H9 (cell line): ENCODE measurements at regions not wholly inside any gene's neighbourhood (a gene's known extent, or its start where the extent isn't known, plus 50 kb on each side); places are given as distances from the start of the nearest gene placed in this dataset.

Source experiments
- DNase-seq: peaks from one replicate; pipeline ENCODE4 v3.0.0-alpha.2; 2017
- H2AFZ ChIP-seq: one replicate; pipeline ENCODE4 v1.6.1; 2013; ENCODE audit warnings: mild to moderate bottlenecking, low read length, control low read depth, moderate library complexity
- H2AK5ac ChIP-seq: 2 replicates; pipeline ENCODE4 v1.6.1; 2013; ENCODE audit warnings: low read length, control low read depth, mixed read lengths; ENCODE audit not compliant: insufficient read length
- H2BK120ac ChIP-seq: one replicate; pipeline ENCODE4 v1.6.1; 2013; ENCODE audit warnings: low read depth, mild to moderate bottlenecking, low read length, control low read depth, inconsistent platforms; ENCODE audit not compliant: poor library complexity, severe bottlenecking
- H2BK12ac ChIP-seq: 2 replicates; pipeline ENCODE4 v1.6.1; 2013; ENCODE audit warnings: low read length, control low read depth, mixed read lengths, low read depth; ENCODE audit not compliant: insufficient read length
- H2BK15ac ChIP-seq: 2 replicates; pipeline ENCODE4 v1.6.1; 2013; ENCODE audit warnings: low read depth, low read length, control low read depth
- H2BK20ac ChIP-seq: one replicate; pipeline ENCODE4 v1.6.1; 2013; ENCODE audit warnings: low read depth, mild to moderate bottlenecking, low read length, control low read depth, inconsistent platforms; ENCODE audit not compliant: poor library complexity, severe bottlenecking
- H2BK5ac ChIP-seq: 2 replicates; pipeline ENCODE4 v1.6.1; 2013; ENCODE audit warnings: low read length, control low read depth, mixed read lengths; ENCODE audit not compliant: insufficient read length
- H3K14ac ChIP-seq: 2 replicates; pipeline ENCODE4 v1.6.1; 2013; ENCODE audit warnings: low read length, control low read depth; ENCODE audit not compliant: insufficient read depth
- H3K18ac ChIP-seq: 2 replicates; pipeline ENCODE4 v1.6.1; 2013; ENCODE audit warnings: low read depth, mild to moderate bottlenecking, mixed read lengths, low read length, control low read depth; ENCODE audit not compliant: insufficient read length
- H3K23ac ChIP-seq: 2 replicates; pipeline ENCODE4 v1.6.1; 2013; ENCODE audit warnings: low read length, control low read depth, mixed read lengths, low read depth; ENCODE audit not compliant: insufficient read length
- H3K23me2 ChIP-seq: 2 replicates; pipeline ENCODE4 v1.6.1; 2013; ENCODE audit warnings: low read depth, mild to moderate bottlenecking, mixed read lengths, low read length, control low read depth; ENCODE audit not compliant: insufficient read length, poor library complexity, severe bottlenecking
- H3K27ac ChIP-seq: 2 replicates; pipeline ENCODE4 v1.5.1; 2013; ENCODE audit warnings: low read length, control low read depth, mixed read lengths, low read depth; ENCODE audit not compliant: insufficient read length
- H3K27me3 ChIP-seq: 2 replicates; pipeline ENCODE4 v1.6.1; 2013; ENCODE audit warnings: low read length, control low read depth, inconsistent platforms; ENCODE audit not compliant: insufficient read depth
- H3K4ac ChIP-seq: 2 replicates; pipeline ENCODE4 v1.6.1; 2013; ENCODE audit warnings: low read depth, mild to moderate bottlenecking, control low read depth, inconsistent platforms, low read length, moderate library complexity
- H3K4me1 ChIP-seq: 2 replicates; pipeline ENCODE4 v1.6.1; 2013; ENCODE audit warnings: low read length, control low read depth, inconsistent platforms; ENCODE audit not compliant: insufficient read depth
- H3K4me2 ChIP-seq: 2 replicates; pipeline ENCODE4 v1.6.1; 2013; ENCODE audit warnings: low read length, control low read depth, mixed read lengths; ENCODE audit not compliant: insufficient read length, insufficient read depth
- H3K56ac ChIP-seq: 2 replicates; pipeline ENCODE4 v1.6.1; 2013; ENCODE audit warnings: low read depth, mild to moderate bottlenecking, mixed read lengths, low read length, control low read depth; ENCODE audit not compliant: insufficient read length
- H3K79me1 ChIP-seq: 2 replicates; pipeline ENCODE4 v1.6.1; 2013; ENCODE audit warnings: low read depth, mild to moderate bottlenecking, moderate library complexity, low read length, control low read depth, inconsistent platforms; ENCODE audit not compliant: insufficient read depth, poor library complexity, severe bottlenecking
- H3K79me2 ChIP-seq: 2 replicates; pipeline ENCODE4 v1.6.1; 2013; ENCODE audit warnings: low read length, control low read depth, inconsistent platforms; ENCODE audit not compliant: insufficient read depth
- H3K9ac ChIP-seq: 2 replicates; pipeline ENCODE4 v1.6.1; 2013; ENCODE audit warnings: low read length, control low read depth, mixed read lengths; ENCODE audit not compliant: insufficient read length; ENCODE audit errors: extremely low read depth
- H3K9me3 ChIP-seq: one replicate; pipeline ENCODE4 v1.6.1; 2013; ENCODE audit warnings: low read depth, low read length, inconsistent platforms; ENCODE audit not compliant: control insufficient read depth
- H3T11ph ChIP-seq: one replicate; pipeline ENCODE4 v1.6.1; 2013; ENCODE audit warnings: mild to moderate bottlenecking, low read length, control low read depth, inconsistent platforms
- H4K20me1 ChIP-seq: one replicate; pipeline ENCODE4 v1.6.1; 2013; ENCODE audit not compliant: control insufficient read depth, insufficient read length, insufficient read depth
- H4K5ac ChIP-seq: 2 replicates; pipeline ENCODE4 v1.6.1; 2013; ENCODE audit warnings: low read depth, mild to moderate bottlenecking, mixed read lengths, low read length, control low read depth; ENCODE audit not compliant: insufficient read length
- H4K8ac ChIP-seq: replicated peaks from 2 replicates; pipeline ENCODE4 v1.6.1; 2013; ENCODE audit warnings: low read length, control low read depth, mixed read lengths, low read depth; ENCODE audit not compliant: insufficient read length
- H4K91ac ChIP-seq: 2 replicates; pipeline ENCODE4 v1.6.1; 2013; ENCODE audit warnings: low read depth, mild to moderate bottlenecking, moderate library complexity, mixed read lengths, low read length, control low read depth; ENCODE audit not compliant: insufficient read length
- H3K27ac Mint-ChIP-seq, 3 experiments: 2 replicates in 2 of 3; 3 replicates in 1 of 3; pipeline ENCODE4 v1.8.0; 2020 to 2021; ENCODE audit warnings: mixed read lengths in 3 of 3, mild to moderate bottlenecking in 1 of 3, moderate library complexity in 1 of 3
- H3K27me3 Mint-ChIP-seq: 2 replicates; pipeline ENCODE4 v1.8.0; 2021; ENCODE audit warnings: low read depth, mild to moderate bottlenecking, moderate library complexity, mixed read lengths
- H3K36me3 Mint-ChIP-seq, 3 experiments: 2 replicates in 2 of 3; 3 replicates in 1 of 3; pipeline ENCODE4 v1.8.0; 2020 to 2021; ENCODE audit warnings: low read depth in 3 of 3, mixed read lengths in 3 of 3; ENCODE audit not compliant: insufficient read depth in 1 of 3
- H3K4me1 Mint-ChIP-seq, 2 experiments: 2 replicates each; pipeline ENCODE4 v1.8.0; 2020; ENCODE audit warnings: mixed read lengths in 2 of 2
- H3K4me3 Mint-ChIP-seq, 2 experiments: 2 replicates in 1 of 2; 3 replicates in 1 of 2; pipeline ENCODE4 v1.8.0; 2020 to 2021; ENCODE audit warnings: mild to moderate bottlenecking in 2 of 2, mixed read lengths in 2 of 2, moderate library complexity in 1 of 2
- H3K9me3 Mint-ChIP-seq, 2 experiments: 2 replicates in 1 of 2; 3 replicates in 1 of 2; pipeline ENCODE4 v1.8.0; 2020; ENCODE audit warnings: mild to moderate bottlenecking in 2 of 2, mixed read lengths in 2 of 2, moderate library complexity in 1 of 2
- CTCF ChIP-seq: fragments of 200-600 bp; sonication (generic); conservative IDR thresholded peaks from 3 replicates; pipeline ENCODE4 v1.8.0; 2021; ENCODE audit warnings: antibody characterized with exemption, mild to moderate bottlenecking

- Mint-ChIP-seq H3K4me1 (peaks cover 2% of the 10 kb centered on the region in 2 experiments), H3K4me3 (no peak overlapping the region), H3K27ac (no peak overlapping the region), H3K36me3 (no peaks in the 10 kb centered on the region; a peak in 2 of 7 replicates), H3K27me3 (no peaks in the 10 kb centered on the region), H3K9me3 (no peaks in the 10 kb centered on the region)
- Histone ChIP-seq H3K27me3 (no peaks in the 10 kb centered on the region), H3K4ac (no peak overlapping the region), H4K8ac (no peak overlapping the region), H2BK120ac (no peak overlapping the region), H4K5ac (no peak overlapping the region), H3K4me2 (no peak overlapping the region), H2BK15ac (no peak overlapping the region), H3K14ac (no peak overlapping the region), H3K23ac (no peak overlapping the region), H4K91ac (no peak overlapping the region), H3K18ac (no peak overlapping the region), H3K4me1 (no peaks in the 10 kb centered on the region; the same call in 1 of the 2 replicates), H2BK5ac (no peak overlapping the region), H3K23me2 (no peaks in the 10 kb centered on the region), H3K79me2 (no peaks in the 10 kb centered on the region), H3K27ac (no peak overlapping the region), H3T11ph (no peak overlapping the region), H2BK20ac (no peak overlapping the region), H3K56ac (no peak overlapping the region), H2AK5ac (no peak overlapping the region), H3K9ac (no peak overlapping the region), H4K20me1 (no peaks in the 10 kb centered on the region), H3K79me1 (no peaks in the 10 kb centered on the region), H2BK12ac (no peak overlapping the region), H2AFZ (no peak overlapping the region), H3K9me3 (no peaks in the 10 kb centered on the region)
- no peak for TF ChIP-seq CTCF
- no peak for DNase-seq
Measured at GRCh38 chr18:39460136-39460535, 1894.5 kb upstream of the CELF4 start.
